HepG2 (cell line): ENCODE measurements at regions not wholly inside any gene's neighbourhood (a gene's known extent, or its start where the extent isn't known, plus 50 kb on each side); places are given as distances from the start of the nearest gene placed in this dataset.

ENCODE experiments used
- RORA ChIP-seq: sonication (generic); formaldehyde crosslinking; IDR thresholded peaks from 2 replicates; pipeline ENCODE4 v1.5.0; 2020; ENCODE audit warnings: mild to moderate bottlenecking, missing genetic modification reagents, moderate library complexity
- SCMH1 ChIP-seq: sonication (generic); formaldehyde crosslinking; IDR thresholded peaks from 2 replicates; pipeline ENCODE4 v1.9.0; 2021; ENCODE audit warnings: missing genetic modification reagents, mild to moderate bottlenecking, borderline replicate concordance
- SUZ12 ChIP-seq: fragments of 150-350 bp; IDR thresholded peaks from 2 replicates; pipeline ENCODE4 v1.6.1; 2014; ENCODE audit warnings: low read depth, low read length
- ZNF180 ChIP-seq: sonication (generic); formaldehyde crosslinking; IDR thresholded peaks from 2 replicates; pipeline ENCODE4 v1.4.0; 2020; ENCODE audit warnings: low read depth, missing genetic modification reagents, borderline replicate concordance
- ZNF205 ChIP-seq: IDR thresholded peaks from 2 replicates; pipeline ENCODE4 v1.6.1; 2018; ENCODE audit warnings: missing biosample characterization, missing genetic modification reagents
- ZNF24 ChIP-seq: fragments of 450-650 bp; IDR thresholded peaks from 2 replicates; pipeline ENCODE4 v1.6.1; 2017; ENCODE audit warnings: antibody characterized with exemption, mild to moderate bottlenecking
- ZNF263 ChIP-seq: sonication (generic); formaldehyde crosslinking; IDR thresholded peaks from 2 replicates; pipeline ENCODE4 v1.4.0; 2020; ENCODE audit warnings: missing genetic modification reagents

DNA sequence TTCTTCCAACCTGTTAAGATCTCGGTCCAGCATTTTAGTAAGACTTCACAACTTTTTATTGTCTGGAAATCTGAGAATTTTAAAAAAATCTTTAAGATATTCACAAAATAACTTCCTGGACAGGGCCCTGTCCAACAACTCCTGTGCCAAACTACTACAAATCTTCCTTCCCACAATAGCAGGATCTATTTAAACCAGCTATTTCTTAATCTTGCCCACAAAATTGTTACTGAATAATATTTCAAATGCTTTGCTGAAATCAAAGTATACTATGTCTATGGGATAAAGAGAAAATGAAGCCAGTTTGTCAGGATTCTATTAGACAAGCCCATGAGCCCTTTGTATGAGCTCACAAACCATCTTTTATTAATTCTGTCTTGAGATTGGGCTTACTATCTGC, 104.1 kb upstream of the DDIT4L start:
- TF ChIP-seq RORA (CRISPR knock-in tag): no peak
- TF ChIP-seq SCMH1 (CRISPR knock-in tag): no peak
- no peak for TF ChIP-seq ZNF180 (CRISPR knock-in tag)
- TF ChIP-seq SUZ12: no peak
- TF ChIP-seq ZNF24: no peak
- TF ChIP-seq ZNF205 (CRISPR knock-in tag): no peak
- TF ChIP-seq ZNF263: no peak
